Panc1 (cell line): ENCODE measurements at regions not wholly inside any gene's neighbourhood (a gene's known extent, or its start where the extent isn't known, plus 50 kb on each side); places are given as distances from the start of the nearest gene placed in this dataset.

Source experiments
- CTCF ChIP-seq: fragments of 450-650 bp; IDR thresholded peaks from 2 replicates; pipeline ENCODE4 v1.5.1; 2017; ENCODE audit warnings: mild to moderate bottlenecking
- POLR2AphosphoS5 ChIP-seq: IDR thresholded peaks from 2 replicates; pipeline ENCODE4 v1.6.1; 2012; ENCODE audit warnings: mild to moderate bottlenecking, low read depth, low read length, moderate library complexity
- REST ChIP-seq, 2 experiments: IDR thresholded peaks; 2 replicates each; pipeline ENCODE4 v1.6.1; 2011 to 2012; ENCODE audit warnings: low read depth in 2 of 2, control low read depth in 1 of 2, low read length in 1 of 2, mild to moderate bottlenecking in 1 of 2, moderate library complexity in 1 of 2; ENCODE audit not compliant: insufficient read depth in 1 of 2
- TCF7L2 ChIP-seq: IDR thresholded peaks from 2 replicates; pipeline ENCODE4 v1.6.1; 2011; ENCODE audit warnings: mild to moderate bottlenecking, low read depth, low read length, inconsistent platforms

- no peak for TF ChIP-seq CTCF
- no peak for TF ChIP-seq REST (IDR thresholded peaks at IDR 0.05; ENCODE audit: insufficient read depth in 1 of 2, low read depth in 2 of 2, low read length in 1 of 2)
- no peak for TF ChIP-seq POLR2AphosphoS5
- no peak for TF ChIP-seq TCF7L2
Measured at GRCh38 chr17:65345261-65346005, 208.3 kb downstream of the RGS9 start.
